ENCODE measurements at regions not wholly inside any gene's neighbourhood (a gene's known extent, or its start where the extent isn't known, plus 50 kb on each side); places are given as distances from the start of the nearest gene placed in this dataset.

GRCh38 chr6:6721606-6722005 is 133.1 kb downstream of the LY86 start (continued):
- TF ChIP-seq, protein P1, sequence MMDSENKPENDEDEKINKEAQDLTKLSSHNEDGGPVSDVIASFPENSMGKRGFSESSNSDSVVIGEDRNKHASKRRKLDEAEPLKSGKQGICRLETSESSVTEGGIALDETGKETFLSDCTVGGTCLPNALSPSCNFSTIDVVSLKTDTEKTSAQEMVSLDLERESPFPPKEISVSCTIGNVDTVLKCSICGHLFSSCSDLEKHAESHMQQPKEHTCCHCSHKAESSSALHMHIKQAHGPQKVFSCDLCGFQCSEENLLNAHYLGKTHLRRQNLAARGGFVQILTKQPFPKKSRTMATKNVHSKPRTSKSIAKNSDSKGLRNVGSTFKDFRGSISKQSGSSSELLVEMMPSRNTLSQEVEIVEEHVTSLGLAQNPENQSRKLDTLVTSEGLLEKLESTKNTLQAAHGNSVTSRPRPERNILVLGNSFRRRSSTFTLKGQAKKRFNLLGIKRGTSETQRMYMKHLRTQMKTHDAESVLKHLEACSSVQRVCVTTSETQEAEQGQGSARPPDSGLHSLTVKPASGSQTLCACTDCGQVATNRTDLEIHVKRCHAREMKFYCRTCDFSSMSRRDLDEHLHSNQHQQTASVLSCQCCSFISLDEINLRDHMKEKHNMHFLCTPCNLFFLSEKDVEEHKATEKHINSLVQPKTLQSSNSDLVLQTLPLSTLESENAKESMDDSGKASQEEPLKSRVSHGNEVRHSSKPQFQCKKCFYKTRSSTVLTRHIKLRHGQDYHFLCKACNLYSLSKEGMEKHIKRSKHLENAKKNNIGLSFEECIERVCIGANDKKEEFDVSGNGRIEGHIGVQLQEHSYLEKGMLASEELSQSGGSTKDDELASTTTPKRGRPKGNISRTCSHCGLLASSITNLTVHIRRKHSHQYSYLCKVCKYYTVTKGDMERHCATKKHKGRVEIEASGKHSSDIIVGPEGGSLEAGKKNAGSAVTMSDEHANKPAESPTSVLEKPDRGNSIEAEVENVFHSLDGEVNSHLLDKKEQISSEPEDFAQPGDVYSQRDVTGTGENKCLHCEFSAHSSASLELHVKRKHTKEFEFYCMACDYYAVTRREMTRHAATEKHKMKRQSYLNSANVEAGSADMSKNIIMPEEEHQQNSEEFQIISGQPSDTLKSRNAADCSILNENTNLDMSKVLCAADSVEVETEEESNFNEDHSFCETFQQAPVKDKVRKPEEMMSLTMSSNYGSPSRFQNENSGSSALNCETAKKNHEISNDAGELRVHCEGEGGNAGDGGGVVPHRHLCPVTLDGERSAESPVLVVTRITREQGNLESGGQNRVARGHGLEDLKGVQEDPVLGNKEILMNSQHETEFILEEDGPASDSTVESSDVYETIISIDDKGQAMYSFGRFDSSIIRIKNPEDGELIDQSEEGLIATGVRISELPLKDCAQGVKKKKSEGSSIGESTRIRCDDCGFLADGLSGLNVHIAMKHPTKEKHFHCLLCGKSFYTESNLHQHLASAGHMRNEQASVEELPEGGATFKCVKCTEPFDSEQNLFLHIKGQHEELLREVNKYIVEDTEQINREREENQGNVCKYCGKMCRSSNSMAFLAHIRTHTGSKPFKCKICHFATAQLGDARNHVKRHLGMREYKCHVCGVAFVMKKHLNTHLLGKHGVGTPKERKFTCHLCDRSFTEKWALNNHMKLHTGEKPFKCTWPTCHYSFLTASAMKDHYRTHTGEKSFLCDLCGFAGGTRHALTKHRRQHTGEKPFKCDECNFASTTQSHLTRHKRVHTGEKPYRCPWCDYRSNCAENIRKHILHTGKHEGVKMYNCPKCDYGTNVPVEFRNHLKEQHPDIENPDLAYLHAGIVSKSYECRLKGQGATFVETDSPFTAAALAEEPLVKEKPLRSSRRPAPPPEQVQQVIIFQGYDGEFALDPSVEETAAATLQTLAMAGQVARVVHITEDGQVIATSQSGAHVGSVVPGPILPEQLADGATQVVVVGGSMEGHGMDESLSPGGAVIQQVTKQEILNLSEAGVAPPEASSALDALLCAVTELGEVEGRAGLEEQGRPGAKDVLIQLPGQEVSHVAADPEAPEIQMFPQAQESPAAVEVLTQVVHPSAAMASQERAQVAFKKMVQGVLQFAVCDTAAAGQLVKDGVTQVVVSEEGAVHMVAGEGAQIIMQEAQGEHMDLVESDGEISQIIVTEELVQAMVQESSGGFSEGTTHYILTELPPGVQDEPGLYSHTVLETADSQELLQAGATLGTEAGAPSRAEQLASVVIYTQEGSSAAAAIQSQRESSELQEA (IDR thresholded peaks at IDR 0.05; ENCODE audit: low read depth) = no peak
- TF ChIP-seq RERE (CRISPR knock-in tag; IDR thresholded peaks at IDR 0.05; ENCODE audit: borderline replicate concordance) (no peak), SIRT6 (IDR thresholded peaks at IDR 0.05; ENCODE audit: low read depth, low read length) (no peak), ILK (tag; IDR thresholded peaks at IDR 0.05; ENCODE audit: borderline replicate concordance, low read depth) (no peak), MYNN (IDR thresholded peaks at IDR 0.05) (no peak), MYNN (CRISPR knock-in tag; IDR thresholded peaks at IDR 0.05) (no peak)
- TF ChIP-seq, protein P2, sequence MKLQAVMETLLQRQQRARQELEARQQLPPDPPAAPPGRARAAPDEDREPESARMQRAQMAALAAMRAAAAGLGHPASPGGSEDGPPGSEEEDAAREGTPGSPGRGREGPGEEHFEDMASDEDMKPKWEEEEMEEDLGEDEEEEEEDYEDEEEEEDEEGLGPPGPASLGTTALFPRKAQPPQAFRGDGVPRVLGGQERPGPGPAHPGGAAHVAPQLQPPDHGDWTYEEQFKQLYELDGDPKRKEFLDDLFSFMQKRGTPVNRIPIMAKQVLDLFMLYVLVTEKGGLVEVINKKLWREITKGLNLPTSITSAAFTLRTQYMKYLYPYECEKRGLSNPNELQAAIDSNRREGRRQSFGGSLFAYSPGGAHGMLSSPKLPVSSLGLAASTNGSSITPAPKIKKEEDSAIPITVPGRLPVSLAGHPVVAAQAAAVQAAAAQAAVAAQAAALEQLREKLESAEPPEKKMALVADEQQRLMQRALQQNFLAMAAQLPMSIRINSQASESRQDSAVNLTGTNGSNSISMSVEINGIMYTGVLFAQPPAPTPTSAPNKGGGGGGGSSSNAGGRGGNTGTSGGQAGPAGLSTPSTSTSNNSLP (IDR thresholded peaks at IDR 0.05; ENCODE audit: borderline replicate concordance, low read depth, low read length) = no peak

Measured in K562 (cell line).